Fibroblast of the aortic adventitia (primary cell): ENCODE measurements at regions not wholly inside any gene's neighbourhood (a gene's known extent, or its start where the extent isn't known, plus 50 kb on each side); places are given as distances from the start of the nearest gene placed in this dataset.

ENCODE experiments used
- DNase-seq: peaks from one replicate; pipeline ENCODE4 v3.0.0-alpha.2; 2010; ENCODE audit warnings: low read depth
- H3K4me3 ChIP-seq: 2 replicates; pipeline ENCODE4 v1.5.1; 2011; ENCODE audit warnings: low read depth, mild to moderate bottlenecking, control low read depth, low read length, moderate library complexity
- CTCF ChIP-seq: IDR thresholded peaks from 2 replicates; pipeline ENCODE4 v1.5.1; 2011; ENCODE audit warnings: mild to moderate bottlenecking, low read length, control low read depth, inconsistent platforms; ENCODE audit not compliant: insufficient read depth

GRCh38 chr15:96119734-96120133 lies 210.8 kb upstream of the NR2F2 start:
- no peak for TF ChIP-seq CTCF
- DNase-seq, result no peak
- H3K4me3 ChIP-seq, result no peak overlapping the region

- no peak for TF ChIP-seq CTCF
- peak; percentile 89 for DNase-seq
Observed at GRCh38 chr15:96121086-96121920, 209.2 kb upstream of the NR2F2 start.

GRCh38 chr15:96122077-96123027 lies 208.1 kb upstream of the NR2F2 start:
- H3K4me3 ChIP-seq, result no peak overlapping the region
- TF ChIP-seq CTCF, result no peak
- DNase-seq, result no peak

More at GRCh38 chr15:96121086-96121920, 209.2 kb upstream of the NR2F2 start:
- H3K4me3 ChIP-seq, result no peak overlapping the region

DNA sequence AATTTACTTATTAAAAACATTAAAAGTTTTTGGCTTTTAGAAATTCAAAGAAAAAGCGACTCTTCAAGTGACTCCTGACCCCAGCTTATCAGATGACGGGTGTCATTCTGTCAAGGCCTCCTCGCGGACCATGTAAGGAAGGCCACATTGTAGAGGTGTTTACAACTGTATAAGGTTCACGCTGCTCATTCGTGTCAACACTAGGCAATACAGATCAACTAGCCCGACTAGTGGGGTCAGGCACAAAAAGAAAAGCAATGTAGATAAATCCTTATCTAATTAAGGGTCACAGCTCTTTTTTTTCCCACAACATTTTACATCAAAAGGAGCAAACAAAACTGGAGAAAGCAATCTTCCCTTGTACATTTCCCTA lies 207.5 kb upstream of the NR2F2 start:
- no peak overlapping the region for H3K4me3 ChIP-seq
- TF ChIP-seq CTCF, result no peak
- no peak for DNase-seq

DNA sequence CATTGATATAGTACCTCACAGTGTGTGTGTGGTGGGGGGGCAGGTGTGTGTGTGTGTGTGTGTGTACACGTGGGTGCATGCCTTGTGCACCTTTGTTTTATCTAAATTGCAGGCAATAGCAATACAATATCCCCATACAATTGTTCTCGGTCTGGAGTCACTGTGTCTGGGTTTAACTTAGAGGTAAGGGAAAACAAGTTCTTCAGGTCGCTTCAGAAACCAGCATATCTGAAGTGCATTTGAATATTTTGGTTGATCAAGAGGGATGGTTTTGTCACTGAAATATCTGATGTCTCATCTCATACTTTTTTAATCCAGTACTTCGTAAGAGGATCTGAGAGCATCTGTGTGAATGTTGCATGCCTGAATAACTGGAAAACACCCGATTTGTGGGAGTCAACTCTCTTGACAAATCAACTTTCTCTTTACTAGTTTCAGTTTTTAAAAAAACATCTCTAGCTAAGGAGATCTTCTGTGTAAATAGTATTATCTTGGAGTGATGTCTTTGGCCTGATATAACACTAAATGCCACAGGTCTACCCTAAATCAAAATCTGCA lies 206.8 kb upstream of the NR2F2 start:
- no peak overlapping the region for H3K4me3 ChIP-seq
- no peak for DNase-seq
- no peak for TF ChIP-seq CTCF

DNA sequence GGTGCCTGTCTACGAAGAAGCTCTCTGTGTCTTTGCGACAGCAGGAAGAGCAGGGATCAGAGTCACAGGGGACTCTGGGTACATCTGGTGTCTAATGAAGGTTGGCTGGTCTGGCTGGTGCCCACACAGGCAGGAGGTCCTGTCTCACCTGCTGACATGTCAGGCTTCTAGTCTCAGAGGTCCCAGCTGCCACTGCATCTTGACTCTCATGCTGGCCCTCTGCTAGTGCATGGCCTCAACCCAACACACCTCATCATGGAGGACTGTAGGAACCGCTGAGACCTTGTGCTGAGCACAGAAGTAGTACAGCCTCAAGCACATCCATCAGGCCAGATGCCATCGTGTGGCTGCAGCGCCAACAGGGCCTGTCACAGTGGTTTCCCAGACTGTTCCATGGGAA lies 206.1 kb upstream of the NR2F2 start:
- DNase-seq, result no peak
- no peak overlapping the region for H3K4me3 ChIP-seq
- TF ChIP-seq CTCF, result no peak
